ENCODE measurements at regions not wholly inside any gene's neighbourhood (a gene's known extent, or its start where the extent isn't known, plus 50 kb on each side); places are given as distances from the start of the nearest gene placed in this dataset.

- TF ChIP-seq CTCF (IDR thresholded peaks at IDR 0.05; ENCODE audit: insufficient read depth, low read depth, low read length) (no peak), EZH2 (IDR thresholded peaks at IDR 0.05; ENCODE audit: insufficient read depth, low read length) (no peak)
Observed at GRCh38 chr5:89043676-89044075, 160.7 kb upstream of the MEF2C start.
